CD14-positive monocyte (primary cell): ENCODE measurements at regions not wholly inside any gene's neighbourhood (a gene's known extent, or its start where the extent isn't known, plus 50 kb on each side); places are given as distances from the start of the nearest gene placed in this dataset.

Experiments
- DNase-seq, 3 donors: peaks; one replicate each; pipeline ENCODE4 v3.0.0-alpha.2; 2011 to 2022
- H2AFZ ChIP-seq: 2 replicates; pipeline ENCODE4 v1.6.0; 2012; ENCODE audit warnings: mild to moderate bottlenecking, low read depth, low read length, inconsistent platforms; ENCODE audit not compliant: insufficient read depth, poor library complexity, severe bottlenecking
- H3K27ac ChIP-seq, 2 donors: 1 replicate in 1 of 2; 2 replicates in 1 of 2; pipeline ENCODE4 v1.5.1; 2012 to 2013; ENCODE audit warnings: low read length in 2 of 2, control low read depth in 1 of 2, inconsistent platforms in 1 of 2, low read depth in 1 of 2, mild to moderate bottlenecking in 1 of 2
- H3K27me3 ChIP-seq, 2 donors: one replicate each; pipeline versions ENCODE4 v1.6.0 to v1.6.1; 2011 to 2013; ENCODE audit warnings: low read length in 2 of 2; ENCODE audit not compliant: control insufficient read depth in 2 of 2, insufficient read depth in 2 of 2
- H3K36me3 ChIP-seq, 2 donors: replicated peaks in 1 of 2; 1 replicate in 1 of 2; 2 replicates in 1 of 2; pipeline versions ENCODE4 v1.5.1 to v1.6.1; 2012 to 2013; ENCODE audit warnings: low read length in 2 of 2, control low read depth in 1 of 2, inconsistent platforms in 1 of 2, mild to moderate bottlenecking in 1 of 2; ENCODE audit not compliant: insufficient read depth in 2 of 2, control insufficient read depth in 1 of 2
- H3K4me1 ChIP-seq, 2 donors: 1 replicate in 1 of 2; 2 replicates in 1 of 2; pipeline versions ENCODE4 v1.5.1 to v1.6.1; 2012 to 2013; ENCODE audit warnings: low read length in 2 of 2, control low read depth in 1 of 2, inconsistent platforms in 1 of 2, mild to moderate bottlenecking in 1 of 2, moderate library complexity in 1 of 2; ENCODE audit not compliant: insufficient read depth in 2 of 2, control insufficient read depth in 1 of 2
- H3K4me2 ChIP-seq: replicated peaks from 2 replicates; pipeline ENCODE3; 2012; ENCODE audit warnings: low read length, moderate library complexity, mild to moderate bottlenecking; ENCODE audit not compliant: poor library complexity, severe bottlenecking; ENCODE audit errors: extremely low read depth
- H3K4me3 ChIP-seq, 3 experiments: fragments of 200-600 bp in 1 of 3; sonication (generic) in 1 of 3; replicated peaks in 1 of 3; 1 replicate in 2 of 3; 2 replicates in 1 of 3; pipeline ENCODE4 v1.5.1; 2011 to 2013; ENCODE audit warnings: low read length in 3 of 3, mild to moderate bottlenecking in 3 of 3, control low read depth in 2 of 3, low read depth in 2 of 3, inconsistent platforms in 1 of 3, moderate library complexity in 1 of 3
- H3K79me2 ChIP-seq: 2 replicates; pipeline ENCODE4 v1.6.0; 2012; ENCODE audit warnings: mild to moderate bottlenecking, control low read depth, inconsistent platforms, low read length, moderate library complexity; ENCODE audit not compliant: insufficient read depth
- H3K9ac ChIP-seq: 2 replicates; pipeline ENCODE4 v1.6.0; 2017; ENCODE audit warnings: low read length, mild to moderate bottlenecking; ENCODE audit not compliant: insufficient read depth, poor library complexity, severe bottlenecking
- H3K9me3 ChIP-seq, 2 donors: replicated peaks in 1 of 2; 1 replicate in 1 of 2; 2 replicates in 1 of 2; pipeline versions ENCODE4 v1.5.1 to v1.6.1; 2012 to 2013; ENCODE audit warnings: low read length in 2 of 2, control low read depth in 1 of 2; ENCODE audit not compliant: control insufficient read depth in 1 of 2, insufficient read depth in 1 of 2
- H4K20me1 ChIP-seq: 2 replicates; pipeline ENCODE4 v1.6.0; 2012; ENCODE audit warnings: mild to moderate bottlenecking, low read length, control low read depth, moderate library complexity; ENCODE audit not compliant: insufficient read depth
- H3K27ac Mint-ChIP-seq, 7 donors: one replicate each; pipeline ENCODE4 v1.8.0; 2020; ENCODE audit warnings: mild to moderate bottlenecking in 7 of 7, mixed read lengths in 7 of 7, moderate library complexity in 6 of 7, inconsistent platforms in 2 of 7
- H3K27me3 Mint-ChIP-seq, 3 donors: one replicate each; pipeline ENCODE4 v1.8.0; 2021 to 2022; ENCODE audit warnings: low read depth in 3 of 3, mild to moderate bottlenecking in 3 of 3, mixed read lengths in 3 of 3, moderate library complexity in 3 of 3, inconsistent platforms in 1 of 3
- H3K36me3 Mint-ChIP-seq, 2 donors: one replicate each; pipeline ENCODE4 v1.8.0; 2020; ENCODE audit warnings: mixed read lengths in 2 of 2, inconsistent platforms in 1 of 2, mild to moderate bottlenecking in 1 of 2
- H3K4me1 Mint-ChIP-seq: one replicate; pipeline ENCODE4 v1.8.0; 2020; ENCODE audit warnings: mild to moderate bottlenecking, mixed read lengths
- H3K4me3 Mint-ChIP-seq, 2 donors: one replicate each; pipeline ENCODE4 v1.8.0; 2020; ENCODE audit warnings: mild to moderate bottlenecking in 2 of 2, mixed read lengths in 2 of 2, moderate library complexity in 1 of 2
- H3K9me3 Mint-ChIP-seq, 7 donors: one replicate each; pipeline ENCODE4 v1.8.0; 2020 to 2022; ENCODE audit warnings: mixed read lengths in 7 of 7, mild to moderate bottlenecking in 6 of 7, moderate library complexity in 6 of 7, inconsistent platforms in 2 of 7
- WGBS: methylation state at CpG from one replicate; pipeline ENCODE4 v1.1.5; 2013; ENCODE audit warnings: missing lambda C conversion rate; ENCODE audit not compliant: insufficient coverage; 5-methylcytosine and 5-hydroxymethylcytosine counted together
- intact Hi-C, 2 donors: fragments of 100-400 bp; cut with micrococcal nuclease; formaldehyde crosslinking; loops; one replicate each; pipeline versions ENCODE4 v1.15.0 to v1.15.1; 2023
- TF ChIP-seq, protein P1 (sequence below): fragments of 200-600 bp; IDR thresholded peaks from one replicate; pipeline ENCODE4 v1.8.0; 2022; ENCODE audit warnings: antibody characterized with exemption, mild to moderate bottlenecking

DNA sequence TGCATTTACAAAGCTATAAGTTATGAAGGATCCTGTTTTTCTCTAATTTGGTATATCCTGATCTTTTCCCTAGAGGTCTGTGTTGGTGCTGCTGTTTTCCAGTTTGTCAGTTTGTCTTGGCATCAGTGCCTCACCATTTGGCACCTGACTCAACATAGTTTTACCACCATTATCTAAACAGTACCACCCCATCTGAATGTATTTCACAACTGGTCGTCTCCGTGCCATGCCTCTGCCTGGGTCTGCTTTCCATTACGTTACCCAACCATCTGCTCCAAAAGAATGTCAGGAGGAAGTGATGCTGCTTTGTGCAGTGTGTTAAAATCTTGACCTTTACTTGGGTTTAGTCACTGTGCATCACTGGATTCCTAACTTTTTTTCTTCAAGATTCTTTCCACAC, 129.3 kb upstream of the RASSF8 start:
- H3K27me3 Mint-ChIP-seq, result no peaks in the 10 kb centered on the region
- Histone ChIP-seq H3K9ac (no peak overlapping the region), H3K36me3 (no peaks in the 10 kb centered on the region), H3K9me3 (no peaks in the 10 kb centered on the region), H3K27ac (no peak overlapping the region), H3K4me3 (no peak overlapping the region), H2AFZ (no peak overlapping the region), H3K4me2 (no peak overlapping the region), H3K79me2 (no peaks in the 10 kb centered on the region), H4K20me1 (no peaks in the 10 kb centered on the region), H3K4me1 (no peaks in the 10 kb centered on the region), H3K27me3 (no peaks in the 10 kb centered on the region)
- H3K4me1 Mint-ChIP-seq, result peaks cover 3% of the 10 kb centered on the region
- WGBS, result no CpG with 5 or more reads among the region's 3 CpGs
- H3K36me3 Mint-ChIP-seq, result no peaks in the 10 kb centered on the region
- no peak for DNase-seq
- peaks cover 0 to 2% (median 0%) of the 10 kb centered on the region in 7 donors for H3K9me3 Mint-ChIP-seq
- H3K4me3 Mint-ChIP-seq, result no peak overlapping the region
- no peak overlapping the region for H3K27ac Mint-ChIP-seq
- intact Hi-C loops, result no loop called here
- TF ChIP-seq, protein P1, sequence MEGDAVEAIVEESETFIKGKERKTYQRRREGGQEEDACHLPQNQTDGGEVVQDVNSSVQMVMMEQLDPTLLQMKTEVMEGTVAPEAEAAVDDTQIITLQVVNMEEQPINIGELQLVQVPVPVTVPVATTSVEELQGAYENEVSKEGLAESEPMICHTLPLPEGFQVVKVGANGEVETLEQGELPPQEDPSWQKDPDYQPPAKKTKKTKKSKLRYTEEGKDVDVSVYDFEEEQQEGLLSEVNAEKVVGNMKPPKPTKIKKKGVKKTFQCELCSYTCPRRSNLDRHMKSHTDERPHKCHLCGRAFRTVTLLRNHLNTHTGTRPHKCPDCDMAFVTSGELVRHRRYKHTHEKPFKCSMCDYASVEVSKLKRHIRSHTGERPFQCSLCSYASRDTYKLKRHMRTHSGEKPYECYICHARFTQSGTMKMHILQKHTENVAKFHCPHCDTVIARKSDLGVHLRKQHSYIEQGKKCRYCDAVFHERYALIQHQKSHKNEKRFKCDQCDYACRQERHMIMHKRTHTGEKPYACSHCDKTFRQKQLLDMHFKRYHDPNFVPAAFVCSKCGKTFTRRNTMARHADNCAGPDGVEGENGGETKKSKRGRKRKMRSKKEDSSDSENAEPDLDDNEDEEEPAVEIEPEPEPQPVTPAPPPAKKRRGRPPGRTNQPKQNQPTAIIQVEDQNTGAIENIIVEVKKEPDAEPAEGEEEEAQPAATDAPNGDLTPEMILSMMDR, result no peak

DNA sequence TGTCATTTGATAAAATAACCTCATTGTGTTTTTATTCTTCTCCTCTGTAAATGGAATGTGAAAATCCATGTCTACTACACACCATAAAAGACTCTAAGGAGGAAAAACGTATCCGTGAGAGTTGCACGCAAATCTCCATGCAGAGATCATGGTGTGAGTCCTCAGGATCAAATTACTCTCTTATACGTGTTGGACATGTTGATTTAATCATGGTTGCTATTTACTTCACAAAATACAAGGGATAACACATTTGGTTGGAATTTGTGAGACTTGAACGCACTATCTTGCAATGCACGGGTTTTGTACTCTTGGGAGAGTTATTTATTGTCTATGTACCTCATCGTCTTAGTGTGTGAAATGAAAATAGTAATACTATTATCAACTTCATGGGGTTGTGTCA, 128.0 kb upstream of the RASSF8 start:
- Histone ChIP-seq H3K4me1 (no peaks in the 10 kb centered on the region), H3K4me2 (no peak overlapping the region), H3K27ac (no peak overlapping the region), H3K9me3 (no peaks in the 10 kb centered on the region), H3K27me3 (no peaks in the 10 kb centered on the region), H3K9ac (no peak overlapping the region), H3K36me3 (no peaks in the 10 kb centered on the region), H4K20me1 (no peaks in the 10 kb centered on the region), H2AFZ (no peak overlapping the region), H3K79me2 (no peaks in the 10 kb centered on the region), H3K4me3 (no peak overlapping the region)
- H3K4me3 Mint-ChIP-seq, result no peak overlapping the region
- DNase-seq, result no peak
- intact Hi-C loops, result no loop called here
- TF ChIP-seq, protein P1, result no peak
- no CpG with 5 or more reads among the region's 7 CpGs for WGBS
- H3K9me3 Mint-ChIP-seq, result peaks cover 0 to 3% (median 0%) of the 10 kb centered on the region in 7 donors
- H3K27me3 Mint-ChIP-seq, result no peaks in the 10 kb centered on the region
- no peak overlapping the region for H3K27ac Mint-ChIP-seq
- H3K4me1 Mint-ChIP-seq, result peaks cover 3% of the 10 kb centered on the region
- H3K36me3 Mint-ChIP-seq, result no peaks in the 10 kb centered on the region
